HG03159 (cell line): ENCODE measurements at regions not wholly inside any gene's neighbourhood (a gene's known extent, or its start where the extent isn't known, plus 50 kb on each side); places are given as distances from the start of the nearest gene placed in this dataset.
"Not testable (repeated sequence)": the region's sequence is repeated elsewhere in the genome, so short reads cannot be mapped to it uniquely, and the experiment has no call there.

ENCODE experiments used
- ATAC-seq: cut with Tn5 transposase; IDR thresholded peaks from one replicate; pipeline ENCODE4 v1.9.1; 2021; ENCODE audit warnings: mild to moderate bottlenecking, moderate library complexity; ENCODE audit not compliant: unreplicated experiment

- ATAC-seq, result no peak
Observed at GRCh38 chr3:153785901-153786300, 335.3 kb upstream of the ARHGEF26 start.

- no peak for ATAC-seq
Observed at GRCh38 chr3:153789380-153789779, 331.8 kb upstream of the ARHGEF26 start.

DNA sequence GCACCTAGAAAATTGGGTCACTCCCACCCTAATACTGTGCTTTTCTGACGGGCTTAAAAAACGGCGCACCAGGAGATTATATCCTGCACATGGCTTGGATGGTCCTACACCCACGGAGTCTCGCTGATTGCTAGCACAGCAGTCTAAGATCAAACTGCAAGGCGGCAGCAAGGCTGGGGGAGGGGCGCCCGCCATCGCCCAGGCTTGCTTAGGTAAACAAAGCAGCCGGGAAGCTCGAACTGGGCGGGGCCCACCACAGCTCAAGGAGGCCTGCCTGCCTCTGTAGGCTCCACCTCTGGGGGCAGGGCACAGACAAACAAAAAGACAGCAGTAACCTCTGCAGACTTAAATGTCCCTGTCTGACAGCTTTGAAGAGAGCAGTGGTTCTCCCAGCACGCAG is 324.1 kb upstream of the ARHGEF26 start:
- not testable (repeated sequence) for ATAC-seq

DNA sequence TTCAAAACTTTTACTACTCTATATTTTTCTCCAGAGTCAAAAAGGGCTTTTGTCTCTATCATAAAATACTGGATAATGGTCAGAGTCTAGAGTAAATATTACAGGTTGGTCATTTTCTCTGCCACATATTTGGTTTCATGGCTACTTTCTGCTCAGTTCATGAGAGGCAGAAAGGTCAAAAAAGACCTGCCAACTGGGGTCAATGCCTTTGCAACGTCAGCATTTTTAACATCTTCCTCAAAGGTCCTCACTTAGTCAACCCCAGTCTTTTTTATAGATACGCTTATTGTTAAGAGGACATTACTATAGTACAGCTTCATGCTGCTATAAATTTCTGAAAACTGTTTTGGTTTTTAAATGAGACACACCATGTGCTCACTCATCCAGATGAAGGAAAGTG is 312.1 kb upstream of the ARHGEF26 start:
- ATAC-seq, result no peak

- ATAC-seq, result no peak
Observed at GRCh38 chr3:153818338-153818737, 302.9 kb upstream of the ARHGEF26 start.

DNA sequence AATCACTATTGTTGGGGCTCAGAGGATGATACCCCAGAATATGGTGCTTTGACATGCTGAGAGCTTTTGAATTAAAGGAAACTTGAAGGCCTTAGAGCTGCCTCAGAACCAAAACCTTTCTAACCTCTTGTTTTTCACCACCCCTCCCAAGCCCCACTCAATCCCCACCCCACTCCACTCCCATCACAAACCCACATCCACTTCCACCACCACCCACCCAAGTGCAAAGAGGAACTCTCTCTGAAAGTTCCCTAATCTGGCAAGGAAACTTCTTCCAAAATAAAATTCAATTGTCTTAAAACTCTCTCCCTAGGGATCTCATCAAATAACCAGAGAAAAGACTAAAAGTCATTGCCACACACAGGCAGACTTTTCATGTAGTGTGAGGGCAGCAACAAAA is 301.2 kb upstream of the ARHGEF26 start:
- ATAC-seq, result no peak

GRCh38 chr3:153828346-153828745 is 292.8 kb upstream of the ARHGEF26 start:
- not testable (repeated sequence) for ATAC-seq

DNA sequence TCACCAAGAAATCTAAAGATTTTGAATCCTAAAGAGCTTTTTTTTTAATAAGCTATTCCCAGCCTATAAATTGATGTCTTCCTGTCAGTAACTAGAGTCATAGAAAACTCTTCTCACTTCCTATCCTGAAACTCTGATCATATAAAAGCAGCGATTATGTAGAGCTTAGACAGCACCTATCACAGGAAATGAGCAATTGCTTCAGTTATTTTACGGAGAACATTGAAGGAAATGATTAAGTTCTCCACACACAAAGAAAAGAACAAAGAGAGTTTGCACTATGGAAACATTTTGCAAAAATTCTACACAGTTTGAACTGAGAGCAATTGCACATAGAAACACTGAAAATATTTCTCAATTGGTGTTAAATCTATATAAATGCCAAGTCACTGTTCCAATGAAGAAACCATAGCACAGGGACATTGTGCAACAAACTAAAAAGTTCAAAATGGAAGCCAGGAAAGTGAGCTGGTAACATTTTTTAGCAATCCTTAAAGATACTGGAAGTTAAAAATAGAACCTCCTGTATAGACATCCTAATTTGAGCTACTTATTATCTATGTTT is 291.5 kb upstream of the ARHGEF26 start:
- ATAC-seq, result no peak

- no peak for ATAC-seq
Observed at GRCh38 chr3:153830552-153830951, 290.6 kb upstream of the ARHGEF26 start.

GRCh38 chr3:153835540-153835939 is 285.6 kb upstream of the ARHGEF26 start:
- ATAC-seq, result peak; percentile 66

DNA sequence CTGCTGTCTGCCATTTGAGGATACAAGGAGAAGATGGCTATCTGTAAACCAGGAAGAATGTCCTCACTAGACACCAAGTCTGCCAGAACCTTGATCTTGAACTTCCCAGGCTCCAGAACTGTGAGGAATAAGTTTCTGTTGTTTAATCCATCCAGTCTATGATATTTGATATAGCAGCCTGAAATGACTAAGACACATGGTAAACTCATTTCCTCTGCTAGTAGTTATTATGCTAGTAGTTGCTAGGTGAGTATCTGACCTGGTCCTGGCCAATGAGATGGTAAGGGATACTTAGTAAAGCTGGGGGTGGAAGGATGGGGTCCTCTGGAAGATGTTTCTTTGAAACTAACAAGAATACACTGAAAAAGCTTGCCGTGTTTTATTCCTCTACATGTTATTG is 280.7 kb upstream of the ARHGEF26 start:
- no peak for ATAC-seq

DNA sequence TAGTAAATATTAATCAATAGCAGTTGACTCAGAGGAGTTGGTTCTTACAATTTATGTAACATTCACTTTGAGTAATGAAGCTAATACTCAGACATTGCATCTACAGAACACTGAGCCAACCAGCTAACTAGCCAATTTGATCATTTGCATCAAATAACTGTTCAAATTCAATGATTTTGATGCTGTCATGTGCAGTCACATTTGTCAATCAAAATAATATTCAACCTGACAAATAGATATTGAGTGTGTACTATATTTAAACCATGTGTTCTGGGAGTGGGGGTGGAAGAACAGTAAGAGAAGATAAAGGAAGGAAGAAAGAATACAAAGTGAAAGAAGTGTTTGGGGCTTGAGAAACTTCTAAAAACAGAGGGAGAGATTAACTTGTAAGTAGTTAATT is 277.2 kb upstream of the ARHGEF26 start:
- ATAC-seq, result no peak

GRCh38 chr3:153845311-153845710 is 275.9 kb upstream of the ARHGEF26 start:
- no peak for ATAC-seq

GRCh38 chr3:153848702-153849101 is 272.5 kb upstream of the ARHGEF26 start:
- no peak for ATAC-seq

DNA sequence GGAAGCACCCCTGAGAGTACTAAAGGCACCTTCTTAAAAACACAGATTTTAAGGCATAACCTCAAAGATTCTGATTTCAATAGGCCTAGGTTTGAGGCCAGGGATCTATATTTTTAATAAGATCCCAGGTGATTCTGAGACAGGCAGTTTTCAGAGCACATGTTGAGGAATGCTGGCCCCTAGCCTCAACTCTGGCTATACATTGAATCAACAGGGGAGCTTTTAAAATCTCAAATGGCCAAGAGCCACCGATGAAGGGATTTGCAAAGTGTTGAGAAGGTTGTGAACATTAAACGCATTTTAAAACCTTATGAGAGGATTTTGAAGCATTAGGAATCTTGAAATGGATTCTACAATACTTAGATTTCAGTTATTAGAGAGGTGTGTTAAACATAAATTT is 268.8 kb upstream of the ARHGEF26 start:
- no peak for ATAC-seq

- ATAC-seq, result peak; percentile 57
Observed at GRCh38 chr3:153853163-153853562, 268.0 kb upstream of the ARHGEF26 start.

DNA sequence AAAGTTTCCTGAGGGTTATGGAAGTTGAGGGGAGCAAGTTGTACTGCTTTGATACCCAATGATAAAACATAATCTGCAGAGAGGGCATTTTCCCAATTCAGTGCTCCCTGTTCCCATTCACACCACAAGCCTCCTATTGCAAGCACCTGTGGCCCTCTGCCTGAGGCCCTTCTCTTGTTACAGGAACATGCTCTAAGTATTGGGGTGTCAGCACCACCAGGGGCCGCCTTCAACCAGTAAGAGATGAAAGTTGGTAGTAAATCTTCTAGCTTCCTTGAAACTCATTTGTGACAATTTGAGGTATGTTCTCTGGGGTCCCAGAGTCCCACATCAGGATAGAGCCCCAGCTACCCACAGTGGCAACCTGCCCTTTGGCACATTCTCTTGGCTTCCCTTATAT is 265.4 kb upstream of the ARHGEF26 start:
- peak; percentile 51 for ATAC-seq

DNA sequence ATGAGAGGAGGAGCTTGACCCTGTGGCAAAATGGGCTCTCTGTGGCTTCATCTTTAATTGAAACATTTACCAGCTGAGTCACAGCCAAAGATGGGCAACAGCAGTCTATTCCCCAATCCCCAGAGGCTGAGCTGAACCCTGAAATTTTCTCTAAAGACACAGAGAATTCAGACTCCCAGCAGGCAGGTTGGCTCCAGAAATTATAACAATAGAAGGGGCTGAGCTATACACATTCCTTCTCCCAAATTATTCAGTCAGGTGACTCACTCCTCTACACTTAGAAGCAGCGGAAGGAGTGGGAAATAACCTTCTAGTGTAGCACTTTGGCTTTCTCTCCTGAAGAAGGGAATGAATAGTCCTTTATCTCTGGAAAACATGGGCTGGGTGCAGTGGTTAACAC is 264.3 kb upstream of the ARHGEF26 start:
- no peak for ATAC-seq

DNA sequence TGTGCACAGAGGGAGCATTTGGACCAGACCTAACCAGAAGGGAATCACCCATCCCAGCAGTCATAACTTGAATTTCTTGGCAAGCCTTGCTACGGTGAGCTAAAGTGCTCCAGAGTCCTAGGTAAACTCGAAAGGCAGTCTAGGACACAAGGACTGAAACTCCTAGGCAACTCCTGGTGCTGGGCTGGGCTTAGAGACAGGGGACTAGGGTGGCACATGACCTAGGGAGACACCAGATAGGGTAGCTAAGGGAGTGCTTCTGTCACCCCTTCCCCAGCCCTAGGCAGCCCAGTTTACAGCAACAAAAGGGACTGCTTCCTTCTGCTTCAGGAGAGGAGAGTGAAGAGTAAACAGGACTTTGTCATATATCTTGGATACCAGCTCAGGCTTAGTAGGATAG is 256.4 kb upstream of the ARHGEF26 start:
- ATAC-seq, result no peak

DNA sequence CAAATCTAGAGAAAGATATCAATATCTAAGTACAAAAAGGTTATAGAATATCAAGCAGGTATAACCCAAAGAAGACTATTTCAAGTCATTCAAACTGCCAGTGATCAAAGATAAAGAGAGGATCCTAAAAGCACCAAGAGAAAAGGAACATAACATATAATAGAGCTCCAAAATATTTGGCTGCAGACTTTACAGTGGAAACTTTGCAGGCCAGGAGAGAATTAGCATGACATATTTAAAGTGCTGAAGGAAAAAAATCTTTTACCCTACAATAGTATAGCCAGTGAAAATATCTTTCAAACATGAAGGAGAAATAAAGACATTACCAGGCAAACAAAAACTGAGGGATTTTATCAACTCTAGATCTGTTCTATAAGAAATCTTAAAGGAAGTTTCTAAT is 254.3 kb upstream of the ARHGEF26 start:
- no peak for ATAC-seq

DNA sequence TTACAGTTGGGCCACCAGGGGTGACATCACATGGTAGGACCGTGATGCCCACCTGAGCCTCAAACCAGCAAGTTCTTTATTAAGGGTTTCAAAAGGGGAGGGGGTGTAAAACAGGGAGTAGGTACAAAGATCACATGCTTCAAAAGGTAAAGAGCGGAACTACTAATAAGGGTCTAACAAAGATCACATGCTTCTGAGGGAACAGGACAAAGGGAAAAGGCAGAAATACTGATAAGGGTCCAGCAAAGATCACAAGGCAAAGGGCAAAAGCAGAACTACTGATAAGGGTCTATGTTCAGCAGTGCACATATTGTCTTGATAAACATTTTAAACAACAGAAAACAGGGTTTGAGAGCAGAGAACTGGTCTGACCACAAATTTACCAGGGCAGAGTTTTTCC is 246.8 kb upstream of the ARHGEF26 start:
- ATAC-seq, result not testable (repeated sequence)

DNA sequence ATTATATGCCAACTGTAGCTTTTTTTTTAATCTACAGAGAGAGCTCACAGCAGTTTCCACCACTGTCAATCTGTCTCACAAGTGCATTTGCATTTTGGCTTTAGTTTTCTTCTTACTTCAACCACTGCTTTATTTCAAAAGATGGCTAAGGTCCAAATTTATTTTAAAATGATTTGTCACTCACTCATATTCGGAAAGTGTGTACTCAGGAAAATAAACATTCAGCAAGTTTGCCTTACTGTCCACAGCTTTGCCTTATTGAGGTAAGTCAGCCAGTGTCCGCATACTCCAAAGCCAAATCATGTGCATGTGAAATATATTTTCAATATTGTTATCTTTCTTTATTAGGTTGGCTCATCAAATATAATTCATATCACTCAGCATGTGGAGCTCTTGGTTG is 240.7 kb upstream of the ARHGEF26 start:
- no peak for ATAC-seq

DNA sequence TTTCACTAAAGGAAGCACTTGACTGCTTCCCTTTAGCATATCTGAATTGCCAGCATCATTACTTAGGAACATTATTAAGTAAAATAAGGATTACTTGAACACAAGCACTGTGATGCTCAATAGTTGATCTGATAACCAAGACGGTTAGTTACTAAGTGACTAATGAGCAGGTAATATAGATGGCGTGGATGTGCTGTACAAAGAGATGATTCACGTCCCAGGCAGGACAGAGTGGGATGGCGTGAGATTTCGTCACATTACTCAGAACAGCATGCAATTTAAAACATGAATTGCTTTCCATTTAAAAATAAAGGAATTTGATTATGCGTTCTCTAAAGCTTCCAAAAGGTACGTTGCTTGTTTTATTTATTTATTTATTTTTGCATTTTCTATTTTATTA is 240.0 kb upstream of the ARHGEF26 start:
- ATAC-seq, result no peak

DNA sequence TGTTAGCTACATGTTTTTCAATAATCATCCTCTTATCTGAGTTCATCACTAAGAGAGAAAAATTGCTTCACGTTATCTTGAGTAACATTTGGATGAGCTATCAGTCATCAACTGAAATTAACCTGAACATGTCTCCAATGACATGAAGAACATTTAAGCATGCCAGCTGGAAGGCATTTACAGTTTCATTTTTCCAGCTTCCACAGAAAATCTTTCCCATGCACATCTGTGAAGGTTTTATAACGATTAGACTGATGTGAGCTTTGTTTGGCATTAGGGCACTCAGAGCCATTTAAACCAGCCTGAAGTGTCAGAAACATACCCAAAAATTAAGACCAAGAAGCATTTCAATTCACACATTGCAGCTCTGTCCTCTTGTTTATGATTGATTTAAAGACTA is 235.8 kb upstream of the ARHGEF26 start:
- ATAC-seq, result no peak
